Astrocyte (in vitro differentiated cells and primary cell): ENCODE measurements at regions not wholly inside any gene's neighbourhood (a gene's known extent, or its start where the extent isn't known, plus 50 kb on each side); places are given as distances from the start of the nearest gene placed in this dataset.

ENCODE experiments used
- DNase-seq: peaks from one replicate; pipeline ENCODE4 v3.0.0-alpha.2; 2010; ENCODE audit warnings: low read depth
- FAIRE-seq: peaks from 2 replicates; lab custom pipeline; 2011; peaks lifted over from hg19 to GRCh38; lab: Jason Lieb, UNC
- H2AFZ ChIP-seq: 2 replicates; pipeline ENCODE4 v1.6.0; 2012; ENCODE audit warnings: low read depth, low read length, inconsistent platforms
- H3K27ac ChIP-seq: 2 replicates; pipeline ENCODE4 v1.5.1; 2011; ENCODE audit warnings: low read depth, low read length, inconsistent platforms
- H3K27me3 ChIP-seq: 2 replicates; pipeline ENCODE4 v1.6.0; 2011; ENCODE audit warnings: low read length, inconsistent platforms; ENCODE audit not compliant: insufficient read depth
- H3K36me3 ChIP-seq: 2 replicates; pipeline ENCODE4 v1.5.1; 2011; ENCODE audit warnings: low read length, inconsistent platforms; ENCODE audit not compliant: insufficient read depth
- H3K4me1 ChIP-seq: 2 replicates; pipeline ENCODE4 v1.5.1; 2011; ENCODE audit warnings: low read length, inconsistent platforms; ENCODE audit not compliant: insufficient read depth
- H3K4me2 ChIP-seq: 2 replicates; pipeline ENCODE4 v1.6.0; 2012; ENCODE audit warnings: low read length, inconsistent platforms
- H3K4me3 ChIP-seq: 2 replicates; pipeline ENCODE4 v1.5.1; 2011; ENCODE audit warnings: low read depth, mild to moderate bottlenecking, low read length, inconsistent platforms; ENCODE audit not compliant: insufficient read depth
- H3K79me2 ChIP-seq: 2 replicates; pipeline ENCODE4 v1.6.0; 2012; ENCODE audit warnings: mild to moderate bottlenecking, low read length, inconsistent platforms; ENCODE audit not compliant: insufficient read depth
- H3K9ac ChIP-seq: 2 replicates; pipeline ENCODE4 v1.6.0; 2012; ENCODE audit warnings: mild to moderate bottlenecking, low read length, inconsistent platforms
- H3K9me3 ChIP-seq: 2 replicates; pipeline ENCODE4 v1.5.1; 2012; ENCODE audit warnings: low read depth, mild to moderate bottlenecking, low read length, inconsistent platforms; ENCODE audit not compliant: insufficient read depth
- H4K20me1 ChIP-seq: 2 replicates; pipeline ENCODE4 v1.6.0; 2012; ENCODE audit warnings: low read length, inconsistent platforms; ENCODE audit not compliant: insufficient read depth
- H3K27ac Mint-ChIP-seq: one replicate; pipeline ENCODE4 v1.8.0; 2021; ENCODE audit warnings: mild to moderate bottlenecking, mixed read lengths; ENCODE audit not compliant: unreplicated experiment
- H3K27me3 Mint-ChIP-seq: one replicate; pipeline ENCODE4 v1.8.0; 2021; ENCODE audit warnings: low read depth, mixed read lengths; ENCODE audit not compliant: unreplicated experiment
- H3K36me3 Mint-ChIP-seq: one replicate; pipeline ENCODE4 v1.8.0; 2021; ENCODE audit warnings: low read depth, mixed read lengths; ENCODE audit not compliant: unreplicated experiment
- H3K4me1 Mint-ChIP-seq: one replicate; pipeline ENCODE4 v1.8.0; 2021; ENCODE audit warnings: low read depth, mixed read lengths; ENCODE audit not compliant: unreplicated experiment
- H3K4me3 Mint-ChIP-seq: one replicate; pipeline ENCODE4 v1.8.0; 2021; ENCODE audit warnings: mild to moderate bottlenecking, moderate library complexity, mixed read lengths; ENCODE audit not compliant: unreplicated experiment
- H3K9me3 Mint-ChIP-seq: one replicate; pipeline ENCODE4 v1.8.0; 2021; ENCODE audit warnings: mild to moderate bottlenecking, mixed read lengths; ENCODE audit not compliant: unreplicated experiment
- CTCF ChIP-seq: IDR thresholded peaks from 2 replicates; pipeline ENCODE4 v1.5.1; 2011; ENCODE audit warnings: low read depth, mild to moderate bottlenecking, inconsistent platforms, low read length, moderate library complexity; ENCODE audit not compliant: insufficient read depth
- EZH2 ChIP-seq: IDR thresholded peaks from 2 replicates; pipeline ENCODE4 v1.6.1; 2012; ENCODE audit warnings: mild to moderate bottlenecking, low read length, inconsistent platforms; ENCODE audit not compliant: insufficient read depth

- H2AFZ ChIP-seq: no peak overlapping the region
- Mint-ChIP-seq H3K9me3 (no peaks in the 10 kb centered on the region), H3K27ac (no peak overlapping the region), H3K36me3 (no peaks in the 10 kb centered on the region), H3K27me3 (no peaks in the 10 kb centered on the region), H3K4me3 (no peak overlapping the region), H3K4me1 (peaks cover 2% of the 10 kb centered on the region)
- H3K4me1 ChIP-seq: no peaks in the 10 kb centered on the region
- H3K4me3 ChIP-seq: no peak overlapping the region
- no peaks in the 10 kb centered on the region for H3K9me3 ChIP-seq
- FAIRE-seq (no peak), DNase-seq (no peak)
- H3K36me3 ChIP-seq: no peaks in the 10 kb centered on the region
- no peak overlapping the region for H3K9ac ChIP-seq
- no peak overlapping the region for H3K27ac ChIP-seq
- TF ChIP-seq EZH2: no peak
- TF ChIP-seq CTCF: no peak
- no peaks in the 10 kb centered on the region for H3K79me2 ChIP-seq
- no peaks in the 10 kb centered on the region for H4K20me1 ChIP-seq
- H3K27me3 ChIP-seq: no peaks in the 10 kb centered on the region
- no peak overlapping the region for H3K4me2 ChIP-seq
Observed at GRCh38 chr7:114842551-114843065, 79.3 kb upstream of the MDFIC start.

- peaks cover 2% of the 10 kb centered on the region for H3K4me1 Mint-ChIP-seq
- DNase-seq (no peak), FAIRE-seq (no peak)
- H3K27ac ChIP-seq: no peak overlapping the region
- H3K9me3 Mint-ChIP-seq: no peaks in the 10 kb centered on the region
- no peaks in the 10 kb centered on the region for H3K9me3 ChIP-seq
- H3K27me3 ChIP-seq: no peaks in the 10 kb centered on the region
- no peak overlapping the region for H3K4me3 Mint-ChIP-seq
- no peak overlapping the region for H2AFZ ChIP-seq
- no peaks in the 10 kb centered on the region for H3K4me1 ChIP-seq
- no peaks in the 10 kb centered on the region for H3K79me2 ChIP-seq
- no peaks in the 10 kb centered on the region for H3K36me3 ChIP-seq
- H3K9ac ChIP-seq: no peak overlapping the region
- no peak overlapping the region for H3K27ac Mint-ChIP-seq
- H3K36me3 Mint-ChIP-seq: no peaks in the 10 kb centered on the region
- H3K4me3 ChIP-seq: no peak overlapping the region
- no peak overlapping the region for H3K4me2 ChIP-seq
- H4K20me1 ChIP-seq: no peaks in the 10 kb centered on the region
- no peak for TF ChIP-seq CTCF
- H3K27me3 Mint-ChIP-seq: no peaks in the 10 kb centered on the region
Observed at GRCh38 chr7:114843102-114843501, 78.8 kb upstream of the MDFIC start.

- Mint-ChIP-seq H3K27ac (no peak overlapping the region), H3K9me3 (no peaks in the 10 kb centered on the region), H3K4me1 (peaks cover 9% of the 10 kb centered on the region), H3K27me3 (no peaks in the 10 kb centered on the region), H3K36me3 (no peaks in the 10 kb centered on the region), H3K4me3 (no peak overlapping the region)
- Histone ChIP-seq H3K4me2 (no peak overlapping the region), H3K36me3 (no peaks in the 10 kb centered on the region), H3K27ac (no peak overlapping the region), H3K9ac (no peak overlapping the region), H2AFZ (no peak overlapping the region), H3K79me2 (no peaks in the 10 kb centered on the region), H3K27me3 (no peaks in the 10 kb centered on the region), H4K20me1 (no peaks in the 10 kb centered on the region), H3K4me3 (no peak overlapping the region), H3K4me1 (peaks cover 2% of the 10 kb centered on the region), H3K9me3 (no peaks in the 10 kb centered on the region)
- TF ChIP-seq CTCF (no peak), EZH2 (no peak)
- no peak for FAIRE-seq
- DNase-seq: no peak
Observed at GRCh38 chr7:114851406-114852061, 70.4 kb upstream of the MDFIC start.
